ENCODE measurements at regions not wholly inside any gene's neighbourhood (a gene's known extent, or its start where the extent isn't known, plus 50 kb on each side); places are given as distances from the start of the nearest gene placed in this dataset.

GRCh38 chr1:56387071-56387740 is 192.2 kb downstream of the PLPP3 start:
- TF ChIP-seq CTCF (IDR thresholded peaks at IDR 0.05 in 2 of 3, conservative IDR thresholded peaks at IDR 0.05 in 1 of 3; ENCODE audit: control insufficient read depth in 2 of 3, extremely low read depth in 1 of 3, insufficient read depth in 1 of 3, low read depth in 3 of 3, low read length in 3 of 3) (no peak), SIN3A (IDR thresholded peaks at IDR 0.05; ENCODE audit: low read depth, low read length) (no peak)
